Stimulated activated naive CD4-positive, alpha-beta T cell (primary cell): ENCODE measurements at regions not wholly inside any gene's neighbourhood (a gene's known extent, or its start where the extent isn't known, plus 50 kb on each side); places are given as distances from the start of the nearest gene placed in this dataset.

Source experiments
- DNase-seq, 6 experiments: peaks; one replicate each; lab custom pipeline; 2025; lab: John Stamatoyannopoulos, UW

DNA sequence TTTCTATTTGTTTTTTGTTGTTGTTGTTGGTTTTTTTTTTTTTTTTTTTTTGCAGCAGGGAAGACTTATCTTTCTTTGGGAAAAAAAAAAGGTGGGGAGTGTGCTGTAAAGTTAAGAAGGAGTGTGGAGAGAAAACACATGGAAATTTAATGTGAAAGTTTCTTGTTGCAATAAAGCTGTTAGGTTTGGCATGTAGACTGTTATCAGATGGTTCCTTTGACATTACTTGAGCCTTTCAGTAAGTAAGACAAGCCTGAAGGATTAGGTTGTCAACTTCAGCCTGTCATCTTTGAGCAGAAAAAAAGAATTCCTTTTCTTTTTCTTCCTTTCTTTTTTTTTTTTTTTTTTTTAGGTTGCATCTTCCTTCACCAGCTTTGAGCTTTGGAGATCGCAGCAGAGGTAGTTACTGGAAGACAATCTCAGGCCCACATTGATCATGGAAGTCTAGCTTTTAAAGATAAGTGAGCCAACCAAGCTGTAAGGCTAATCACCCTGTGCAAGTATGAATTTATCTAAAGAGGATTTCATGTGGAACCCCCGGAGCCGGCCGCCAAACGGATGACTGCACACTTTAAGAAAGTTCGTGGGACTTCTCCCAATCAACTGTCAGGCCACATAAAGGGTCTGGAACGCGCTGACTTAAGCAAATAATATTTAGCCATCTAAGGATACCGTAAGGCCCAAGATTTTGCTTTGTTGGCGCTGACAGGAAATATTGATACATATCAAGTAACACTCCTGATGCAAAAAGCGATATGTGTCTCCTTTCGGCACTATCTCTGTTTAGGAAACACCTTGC is 1040.1 kb upstream of the NR2F2 start:
- no peak for DNase-seq

GRCh38 chr15:95291898-95292472 is 1038.5 kb upstream of the NR2F2 start:
- DNase-seq, result peak in 1 of 6 experiments; percentile 11

GRCh38 chr15:95292785-95293450 is 1037.6 kb upstream of the NR2F2 start:
- DNase-seq, result no peak

GRCh38 chr15:95293456-95294031 is 1037.0 kb upstream of the NR2F2 start:
- DNase-seq, result no peak

GRCh38 chr15:95295363-95295762 is 1035.1 kb upstream of the NR2F2 start:
- DNase-seq, result no peak

DNA sequence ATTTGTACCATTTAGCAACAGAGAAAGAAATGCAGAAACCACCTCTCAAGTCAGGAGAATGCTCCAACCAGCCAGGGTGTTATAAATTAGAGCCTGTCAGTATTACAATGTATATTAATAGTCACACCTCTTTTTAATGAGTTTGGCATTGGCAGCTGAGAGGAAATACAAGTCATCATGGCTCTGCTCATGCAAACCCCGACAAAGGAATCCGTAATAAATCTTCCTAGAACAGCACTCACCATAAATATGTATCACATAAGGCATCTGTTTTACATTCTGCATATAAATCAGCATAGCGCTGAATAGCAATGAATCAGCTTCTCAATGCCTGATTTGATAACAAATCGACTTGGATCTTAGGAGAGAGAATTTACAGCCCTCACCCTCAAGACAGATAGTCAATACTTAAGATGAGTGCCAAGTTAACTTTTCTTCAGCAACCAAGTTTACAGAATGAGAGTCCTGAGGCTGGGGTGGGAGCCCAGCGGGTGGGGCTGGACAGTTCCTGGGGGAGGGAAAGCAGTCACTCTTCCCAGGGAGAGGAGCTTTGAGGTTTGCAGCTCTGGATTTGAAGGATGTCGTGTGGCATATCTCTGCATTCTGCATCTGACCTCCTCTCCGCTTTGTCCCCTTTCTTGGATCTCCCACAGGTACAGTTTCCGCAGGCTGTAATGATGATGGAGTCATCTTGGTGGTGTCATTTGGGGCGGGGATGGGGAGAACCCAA is 1034.4 kb upstream of the NR2F2 start:
- no peak for DNase-seq

GRCh38 chr15:95296643-95297042 is 1033.9 kb upstream of the NR2F2 start:
- DNase-seq, result no peak

DNA sequence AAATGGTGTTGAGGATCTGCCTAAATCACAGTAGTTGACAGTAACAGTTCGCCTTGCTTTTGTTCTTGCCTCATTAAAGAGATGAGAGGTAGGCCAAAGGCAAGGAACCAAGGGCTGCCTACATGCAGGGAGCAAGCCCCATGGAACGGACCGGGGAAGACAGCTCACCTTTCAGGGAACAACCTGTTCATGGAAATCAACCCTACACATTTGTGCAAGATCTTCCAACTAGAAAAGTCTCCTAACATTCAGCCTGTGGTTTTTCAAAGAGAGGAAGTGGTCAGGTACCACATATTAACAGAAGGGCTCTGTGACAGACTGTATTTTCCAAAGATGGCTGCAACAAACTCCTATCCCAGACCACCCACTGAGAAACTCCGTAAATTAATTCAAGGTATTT is 1031.8 kb upstream of the NR2F2 start:
- DNase-seq, result no peak

DNA sequence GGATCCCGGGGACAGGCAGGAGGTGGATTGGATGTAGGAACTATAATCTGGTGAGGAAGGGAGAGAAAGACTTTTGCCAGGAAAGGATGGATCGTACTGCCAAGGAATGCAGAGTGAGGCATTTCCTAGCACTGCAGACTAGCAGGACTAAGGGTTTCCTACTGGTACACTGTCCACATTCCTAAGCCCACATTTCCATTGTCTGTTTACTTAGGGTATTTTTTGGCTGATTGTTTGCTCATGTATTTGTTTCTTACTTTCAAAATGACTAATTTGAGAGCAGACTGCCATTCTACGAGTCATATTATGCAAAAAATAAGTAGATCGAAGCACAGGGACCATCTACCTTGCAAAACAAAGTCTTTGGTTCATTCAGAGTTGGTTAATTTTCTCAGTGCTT is 1029.5 kb upstream of the NR2F2 start:
- no peak for DNase-seq

GRCh38 chr15:95302206-95302605 is 1028.3 kb upstream of the NR2F2 start:
- no peak for DNase-seq

GRCh38 chr15:95302809-95303208 is 1027.7 kb upstream of the NR2F2 start:
- DNase-seq, result no peak

DNA sequence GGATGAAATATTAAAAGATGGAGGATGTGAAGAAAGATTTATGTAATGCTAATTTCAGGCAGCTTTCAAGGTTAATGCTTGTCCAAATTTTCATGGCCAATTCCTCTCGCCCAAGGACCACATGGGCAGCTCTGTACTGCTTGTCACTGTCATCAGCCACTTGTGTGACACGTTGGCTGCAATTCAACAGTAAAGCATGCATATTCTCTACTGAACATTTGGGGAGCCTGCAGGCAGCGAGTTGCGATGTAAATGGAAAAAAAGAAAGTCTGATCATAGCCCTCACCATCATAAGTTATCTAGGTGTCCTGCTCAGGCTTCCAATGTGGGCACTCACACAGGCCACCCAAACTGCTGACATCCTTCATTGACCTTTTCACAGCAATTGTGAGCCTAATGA is 1026.8 kb upstream of the NR2F2 start:
- DNase-seq, result no peak

DNA sequence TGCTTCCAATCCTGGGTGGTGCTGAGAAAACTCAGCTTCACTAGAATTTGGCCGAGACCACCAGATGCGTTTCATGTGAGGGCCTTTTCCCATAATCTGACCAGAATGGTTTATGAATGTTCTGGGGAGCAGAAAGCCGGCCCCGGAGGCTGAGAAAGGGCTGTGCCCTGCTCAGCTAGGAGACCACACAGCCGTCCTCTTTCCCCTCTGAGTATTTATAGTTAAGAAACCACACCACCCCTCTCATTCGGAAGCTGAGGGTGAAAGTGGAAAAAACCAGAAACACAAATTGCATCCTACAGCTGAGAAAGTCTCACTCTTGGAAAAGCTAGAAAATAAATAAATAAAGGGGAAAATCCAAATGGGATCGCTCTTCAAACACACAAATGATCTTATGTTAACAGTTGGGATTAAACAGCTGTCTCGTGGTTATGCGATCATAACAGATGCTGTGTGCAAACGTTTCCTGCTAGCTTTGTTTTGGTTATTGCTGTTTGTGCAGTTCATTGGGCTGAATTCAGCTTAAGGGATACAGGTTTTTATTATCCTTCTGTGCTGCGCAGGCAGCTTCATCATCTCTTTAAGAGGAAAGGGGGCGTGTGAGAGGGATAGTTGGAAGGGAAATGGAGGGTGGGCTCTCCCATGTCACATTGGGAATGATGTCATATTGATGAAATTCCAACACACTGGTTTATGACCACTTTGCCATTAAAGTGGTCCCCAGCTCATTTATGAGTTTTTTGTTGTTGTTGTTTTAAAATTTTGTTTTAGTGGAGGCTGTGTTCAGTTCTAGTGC is 1026.2 kb upstream of the NR2F2 start:
- DNase-seq, result no peak

- DNase-seq, result no peak
These were observed 1025.5 kb upstream of the NR2F2 start for GRCh38 chr15:95304947-95305400.

DNA sequence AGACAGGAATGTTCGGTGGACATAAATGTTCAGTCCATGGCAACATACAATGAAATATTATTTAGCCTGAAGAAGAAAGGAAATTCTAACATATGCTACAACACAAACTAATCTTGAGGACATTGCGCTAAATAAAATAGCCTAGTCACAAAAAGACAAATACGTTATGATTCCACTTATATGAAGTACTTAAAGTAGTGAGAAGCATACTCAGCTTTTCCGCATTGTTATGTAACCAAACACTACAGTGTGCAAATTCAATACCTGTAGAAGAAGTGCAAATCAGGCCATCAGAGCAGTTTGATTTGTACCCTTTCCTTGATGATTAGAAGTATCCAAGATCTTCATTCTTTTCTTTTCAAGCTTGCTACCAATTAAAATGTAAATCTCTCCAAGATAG is 1023.4 kb upstream of the NR2F2 start:
- no peak for DNase-seq

- no peak for DNase-seq
These were observed 1011.3 kb upstream of the NR2F2 start for GRCh38 chr15:95319242-95319641.

- no peak for DNase-seq
These were observed 1006.7 kb upstream of the NR2F2 start for GRCh38 chr15:95323796-95324195.

DNA sequence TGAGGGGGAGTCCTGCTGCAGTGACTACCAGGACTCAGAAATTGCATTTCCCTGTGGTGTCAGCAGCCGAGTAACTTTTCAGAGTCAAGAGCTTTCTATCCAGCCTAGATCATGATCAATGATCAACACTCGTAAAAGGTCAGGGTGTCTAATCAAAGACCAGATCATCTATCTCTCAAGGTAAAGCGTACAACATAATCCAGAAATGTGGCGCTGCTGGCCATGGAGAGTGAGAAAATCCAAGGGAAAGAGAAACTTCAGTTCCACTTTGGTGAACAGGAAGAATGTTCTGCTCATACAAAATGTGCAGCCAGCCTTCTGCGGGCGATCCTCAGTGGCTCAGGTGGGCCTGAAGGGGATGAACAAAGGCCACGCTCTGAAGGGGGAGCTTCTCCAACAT is 1005.8 kb upstream of the NR2F2 start:
- DNase-seq, result no peak

- DNase-seq, result no peak
These were observed 1004.6 kb upstream of the NR2F2 start for GRCh38 chr15:95325763-95326404.

GRCh38 chr15:95326431-95327182 is 1003.9 kb upstream of the NR2F2 start:
- DNase-seq, result no peak
